ENCODE measurements at regions not wholly inside any gene's neighbourhood (a gene's known extent, or its start where the extent isn't known, plus 50 kb on each side); places are given as distances from the start of the nearest gene placed in this dataset.

DNA sequence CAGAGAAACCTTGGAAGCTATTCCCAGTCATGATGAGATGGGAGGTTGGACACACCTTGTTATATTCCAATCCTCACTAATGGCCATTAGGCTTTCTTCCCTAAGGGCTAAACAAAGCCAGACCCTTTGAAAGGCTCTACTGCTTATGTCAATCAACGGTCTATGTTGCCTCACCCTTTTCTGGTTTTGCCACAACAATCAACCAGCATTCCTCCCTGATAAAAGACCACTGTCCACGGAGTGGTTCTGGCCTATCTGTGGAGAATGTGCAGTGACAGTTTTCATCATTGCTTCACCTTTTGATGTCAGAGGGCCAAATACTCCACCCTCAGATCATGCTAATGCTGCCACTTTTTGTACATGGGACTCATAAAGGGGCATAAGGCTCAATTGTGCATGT lies 913.4 kb downstream of the RPA4 start:
- CTCF ChIA-PET, result no interaction called here
- H3K14ac ChIP-seq (replicated peaks; ENCODE audit: low read depth, low read length), result no peak overlapping the region
- POLR2A ChIA-PET (ENCODE audit: unreplicated experiment), result no interaction called here

More for the DNA sequence above, 913.4 kb downstream of the RPA4 start:
- no peak overlapping the region for H2AK5ac ChIP-seq (ENCODE audit: low read depth, low read length)
- H3K9me1 ChIP-seq (ENCODE audit: insufficient read depth, low read length), result no peaks in the 10 kb centered on the region
- no peak overlapping the region for H3K4me3 ChIP-seq (ENCODE audit: insufficient read depth, low read depth, low read length)
- no peak overlapping the region for H2BK15ac ChIP-seq (ENCODE audit: low read depth, low read length)
- intact Hi-C loops (cut with micrococcal nuclease), result no loop called here
- no CpG with 5 or more reads among the region's 2 CpGs for WGBS, 2 experiments (ENCODE audit: extremely low coverage in 2 of 2, insufficient read length in 1 of 2)
- H4K8ac ChIP-seq (ENCODE audit: low read depth in 2 of 2, low read length in 2 of 2), result no peak overlapping the region
- no peak overlapping the region for H2BK120ac ChIP-seq (ENCODE audit: low read depth, low read length)
- H2BK5ac ChIP-seq (ENCODE audit: low read depth, low read length, poor library complexity, severe bottlenecking), result no peak overlapping the region
- no peak overlapping the region for H2AFZ ChIP-seq (replicated peaks; ENCODE audit: low read length, poor library complexity)
- no peak overlapping the region for H4K91ac ChIP-seq (ENCODE audit: insufficient read depth, low read depth, low read length)
- H3K27ac ChIP-seq (ENCODE audit: insufficient read depth, low read length), result no peak overlapping the region
- H3K4me2 ChIP-seq (ENCODE audit: low read depth, low read length), result no peak overlapping the region
- H3K79me1 ChIP-seq (ENCODE audit: low read depth in 1 of 2, low read length in 2 of 2), result no peaks in the 10 kb centered on the region
- no TSS peak for BruUV-seq (replicated peaks)
- H3K4me1 ChIP-seq (ENCODE audit: control insufficient read depth, insufficient read depth, low read length), result no peaks in the 10 kb centered on the region
- DNase-seq (no peak), ATAC-seq (ENCODE audit: low read depth) (no peak)
- no peaks in the 10 kb centered on the region for H3K36me3 ChIP-seq (ENCODE audit: control insufficient read depth, insufficient read depth, low read length)
- H4K5ac ChIP-seq (ENCODE audit: low read depth, low read length), result no peak overlapping the region
- no peak overlapping the region for H2BK20ac ChIP-seq (ENCODE audit: low read depth, low read length)
- no peaks in the 10 kb centered on the region for H4K20me1 ChIP-seq (ENCODE audit: insufficient read depth, low read length)
- TF ChIP-seq, protein P1, sequence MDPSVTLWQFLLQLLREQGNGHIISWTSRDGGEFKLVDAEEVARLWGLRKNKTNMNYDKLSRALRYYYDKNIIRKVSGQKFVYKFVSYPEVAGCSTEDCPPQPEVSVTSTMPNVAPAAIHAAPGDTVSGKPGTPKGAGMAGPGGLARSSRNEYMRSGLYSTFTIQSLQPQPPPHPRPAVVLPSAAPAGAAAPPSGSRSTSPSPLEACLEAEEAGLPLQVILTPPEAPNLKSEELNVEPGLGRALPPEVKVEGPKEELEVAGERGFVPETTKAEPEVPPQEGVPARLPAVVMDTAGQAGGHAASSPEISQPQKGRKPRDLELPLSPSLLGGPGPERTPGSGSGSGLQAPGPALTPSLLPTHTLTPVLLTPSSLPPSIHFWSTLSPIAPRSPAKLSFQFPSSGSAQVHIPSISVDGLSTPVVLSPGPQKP (IDR thresholded peaks at IDR 0.05; ENCODE audit: borderline replicate concordance, low read depth, low read length), result no peak
- TF ChIP-seq FOS (IDR thresholded peaks at IDR 0.05; ENCODE audit: low read depth, low read length) (no peak), NFE2L2 (IDR thresholded peaks at IDR 0.05; ENCODE audit: low read depth, low read length) (no peak), POLR2A (IDR thresholded peaks at IDR 0.05; ENCODE audit: low read depth, low read length) (no peak), MAFK (IDR thresholded peaks at IDR 0.05; ENCODE audit: low read depth, low read length) (no peak), BHLHE40 (IDR thresholded peaks at IDR 0.05; ENCODE audit: low read depth, low read length) (no peak), CEBPB (IDR thresholded peaks at IDR 0.05; ENCODE audit: low read depth, low read length) (no peak), SMC3 (IDR thresholded peaks at IDR 0.05; ENCODE audit: low read depth, low read length) (no peak), CHD1 (IDR thresholded peaks at IDR 0.05; ENCODE audit: low read depth, low read length) (no peak), RAD21 (IDR thresholded peaks at IDR 0.05; ENCODE audit: low read length) (no peak), RCOR1 (IDR thresholded peaks at IDR 0.05; ENCODE audit: insufficient replicate concordance, low read length) (no peak), MXI1 (IDR thresholded peaks at IDR 0.05; ENCODE audit: borderline replicate concordance, low read depth, low read length) (no peak), RFX5 (IDR thresholded peaks at IDR 0.05; ENCODE audit: low read depth, low read length) (no peak), MAZ (IDR thresholded peaks at IDR 0.05; ENCODE audit: borderline replicate concordance, low read depth, low read length) (no peak)
- TF ChIP-seq, protein P2, sequence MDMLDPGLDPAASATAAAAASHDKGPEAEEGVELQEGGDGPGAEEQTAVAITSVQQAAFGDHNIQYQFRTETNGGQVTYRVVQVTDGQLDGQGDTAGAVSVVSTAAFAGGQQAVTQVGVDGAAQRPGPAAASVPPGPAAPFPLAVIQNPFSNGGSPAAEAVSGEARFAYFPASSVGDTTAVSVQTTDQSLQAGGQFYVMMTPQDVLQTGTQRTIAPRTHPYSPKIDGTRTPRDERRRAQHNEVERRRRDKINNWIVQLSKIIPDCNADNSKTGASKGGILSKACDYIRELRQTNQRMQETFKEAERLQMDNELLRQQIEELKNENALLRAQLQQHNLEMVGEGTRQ (IDR thresholded peaks at IDR 0.05; ENCODE audit: low read depth, low read length), result no peak
- TF ChIP-seq, protein P3, sequence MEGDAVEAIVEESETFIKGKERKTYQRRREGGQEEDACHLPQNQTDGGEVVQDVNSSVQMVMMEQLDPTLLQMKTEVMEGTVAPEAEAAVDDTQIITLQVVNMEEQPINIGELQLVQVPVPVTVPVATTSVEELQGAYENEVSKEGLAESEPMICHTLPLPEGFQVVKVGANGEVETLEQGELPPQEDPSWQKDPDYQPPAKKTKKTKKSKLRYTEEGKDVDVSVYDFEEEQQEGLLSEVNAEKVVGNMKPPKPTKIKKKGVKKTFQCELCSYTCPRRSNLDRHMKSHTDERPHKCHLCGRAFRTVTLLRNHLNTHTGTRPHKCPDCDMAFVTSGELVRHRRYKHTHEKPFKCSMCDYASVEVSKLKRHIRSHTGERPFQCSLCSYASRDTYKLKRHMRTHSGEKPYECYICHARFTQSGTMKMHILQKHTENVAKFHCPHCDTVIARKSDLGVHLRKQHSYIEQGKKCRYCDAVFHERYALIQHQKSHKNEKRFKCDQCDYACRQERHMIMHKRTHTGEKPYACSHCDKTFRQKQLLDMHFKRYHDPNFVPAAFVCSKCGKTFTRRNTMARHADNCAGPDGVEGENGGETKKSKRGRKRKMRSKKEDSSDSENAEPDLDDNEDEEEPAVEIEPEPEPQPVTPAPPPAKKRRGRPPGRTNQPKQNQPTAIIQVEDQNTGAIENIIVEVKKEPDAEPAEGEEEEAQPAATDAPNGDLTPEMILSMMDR (conservative IDR thresholded peaks at IDR 0.05; ENCODE audit: low read depth, low read length), result no peak
- H3K9me3 ChIP-seq (ENCODE audit: control insufficient read depth, insufficient read depth, low read length), result no peaks in the 10 kb centered on the region
- H3K56ac ChIP-seq (ENCODE audit: extremely low read depth, insufficient read depth, low read length), result no peak overlapping the region
- H2AK9ac ChIP-seq (replicated peaks; ENCODE audit: low read depth, low read length, poor library complexity), result no peak overlapping the region
- H3K9ac ChIP-seq (ENCODE audit: low read depth, low read length), result no peak overlapping the region
- dilution Hi-C loops (cut with HindIII; ENCODE audit: low sequenced_read_pairs, unreplicated experiment), result no loop called here
- no peaks in the 10 kb centered on the region for H3K27me3 ChIP-seq (ENCODE audit: control insufficient read depth, insufficient read depth, low read length)
- no peak overlapping the region for H3K18ac ChIP-seq (ENCODE audit: low read depth, low read length)
- no peak overlapping the region for H3K4ac ChIP-seq (ENCODE audit: low read depth, low read length)
- in situ Hi-C loops (cut with MboI; ENCODE audit: low sequenced_read_pairs), result no loop called here
- no peak overlapping the region for H3K23ac ChIP-seq (ENCODE audit: low read depth, low read length)
